SU-DHL-6 (cell line): ENCODE measurements at regions not wholly inside any gene's neighbourhood (a gene's known extent, or its start where the extent isn't known, plus 50 kb on each side); places are given as distances from the start of the nearest gene placed in this dataset.

Experiments used
- H2AFZ ChIP-seq: fragments of 200-600 bp; sonication (generic); 2 replicates; pipeline ENCODE4 v1.6.1; 2014; ENCODE audit warnings: low read depth, mild to moderate bottlenecking, moderate library complexity, mixed read lengths, antibody characterized with exemption, low read length; ENCODE audit not compliant: severe bottlenecking
- H3F3A ChIP-seq: fragments of 200-600 bp; shearing (Covaris generic); 2 replicates; pipeline ENCODE4 v1.6.0; 2016; ENCODE audit warnings: antibody characterized with exemption, mild to moderate bottlenecking; ENCODE audit not compliant: insufficient read depth
- H3K27ac ChIP-seq: fragments of 200-600 bp; sonication (generic); 2 replicates; pipeline ENCODE4 v1.5.1; 2016; ENCODE audit warnings: low read depth, mild to moderate bottlenecking, low read length, moderate library complexity, mixed read lengths
- H3K27me3 ChIP-seq: fragments of 200-600 bp; sonication (generic), shearing (Covaris generic); 2 replicates; pipeline ENCODE4 v1.6.0; 2014; ENCODE audit warnings: mild to moderate bottlenecking, low read length
- H3K36me3 ChIP-seq: fragments of 200-600 bp; sonication (generic); 2 replicates; pipeline ENCODE4 v1.6.1; 2014; ENCODE audit warnings: mild to moderate bottlenecking, low read length, mixed read lengths
- H3K4me2 ChIP-seq: fragments of 300-600, 200-600 bp; shearing (Covaris generic), sonication (generic); 2 replicates; pipeline ENCODE4 v1.6.0; 2014; ENCODE audit warnings: low read length, low read depth, mild to moderate bottlenecking; ENCODE audit not compliant: poor library complexity, severe bottlenecking
- H3K4me3 ChIP-seq: fragments of 200-600 bp; sonication (generic); 2 replicates; pipeline ENCODE4 v1.5.1; 2014; ENCODE audit warnings: antibody characterized with exemption, low read length, mild to moderate bottlenecking, mixed read lengths; ENCODE audit not compliant: insufficient read depth, poor library complexity, severe bottlenecking
- H3K79me2 ChIP-seq: fragments of 200-600 bp; sonication (generic); 2 replicates; pipeline ENCODE4 v1.6.1; 2014; ENCODE audit warnings: mild to moderate bottlenecking, low read length, moderate library complexity; ENCODE audit not compliant: insufficient read depth
- H3K9ac ChIP-seq: fragments of 200-600 bp; sonication (generic); 2 replicates; pipeline ENCODE4 v1.7.0; 2014; ENCODE audit warnings: mild to moderate bottlenecking, low read length
- H3K9me2 ChIP-seq: fragments of 200-600 bp; sonication (generic); replicated peaks from 2 replicates; pipeline ENCODE4 v1.6.1; 2014; ENCODE audit warnings: low read length; ENCODE audit not compliant: insufficient read depth
- H3K9me3 ChIP-seq: fragments of 200-600 bp; sonication (generic); 2 replicates; pipeline ENCODE4 v1.6.1; 2014; ENCODE audit warnings: low read length, mixed read lengths; ENCODE audit not compliant: insufficient read depth
- H4K20me1 ChIP-seq: fragments of 200-600 bp; sonication (generic); 2 replicates; pipeline ENCODE4 v1.6.1; 2014; ENCODE audit warnings: low read depth, mild to moderate bottlenecking, antibody characterized with exemption, low read length, moderate library complexity, mixed read lengths
- EZH2phosphoT487 ChIP-seq: fragments of 200-600 bp; sonication (generic), shearing (Covaris generic); conservative IDR thresholded peaks from 2 replicates; pipeline ENCODE4 v1.6.1; 2018; ENCODE audit warnings: mild to moderate bottlenecking, antibody characterized with exemption, low read length, moderate library complexity, mixed read lengths
- TF ChIP-seq, protein P1 (sequence below): fragments of 200-600 bp; sonication (generic); IDR thresholded peaks from one replicate; pipeline ENCODE4 v1.5.1; 2017; ENCODE audit warnings: antibody characterized with exemption, mild to moderate bottlenecking, low read length, moderate library complexity; ENCODE audit not compliant: insufficient read depth, poor library complexity, severe bottlenecking

DNA sequence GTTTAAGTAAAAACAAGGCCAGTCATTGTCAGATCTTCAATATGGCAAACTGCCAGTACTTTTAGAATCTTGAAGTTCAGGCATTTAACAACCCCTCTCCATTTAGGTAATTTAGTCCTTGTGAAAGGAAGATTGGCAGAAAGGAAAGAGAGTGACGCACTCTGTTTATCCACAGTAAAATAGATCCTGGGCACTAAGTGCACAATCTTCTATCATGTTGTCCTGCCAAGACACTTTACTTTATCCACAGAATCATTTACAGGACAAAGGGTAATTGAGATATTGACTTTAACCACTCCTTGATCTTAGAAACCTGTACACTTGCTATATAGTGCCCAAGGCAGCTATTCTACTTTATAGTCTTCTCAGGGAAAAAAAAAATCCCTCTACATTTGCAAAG is 786.4 kb upstream of the SLITRK1 start:
- no peak overlapping the region for H2AFZ ChIP-seq
- H3F3A ChIP-seq, result no peaks in the 10 kb centered on the region
- no peaks in the 10 kb centered on the region for H3K36me3 ChIP-seq
- no peaks in the 10 kb centered on the region for H3K79me2 ChIP-seq
- no peak overlapping the region for H3K4me3 ChIP-seq
- no peak overlapping the region for H3K9ac ChIP-seq
- H3K9me3 ChIP-seq, result no peaks in the 10 kb centered on the region
- no peaks in the 10 kb centered on the region for H3K27me3 ChIP-seq
- H3K4me2 ChIP-seq, result no peak overlapping the region
- no peaks in the 10 kb centered on the region for H4K20me1 ChIP-seq
- no peak for TF ChIP-seq EZH2phosphoT487
- TF ChIP-seq, protein P1, sequence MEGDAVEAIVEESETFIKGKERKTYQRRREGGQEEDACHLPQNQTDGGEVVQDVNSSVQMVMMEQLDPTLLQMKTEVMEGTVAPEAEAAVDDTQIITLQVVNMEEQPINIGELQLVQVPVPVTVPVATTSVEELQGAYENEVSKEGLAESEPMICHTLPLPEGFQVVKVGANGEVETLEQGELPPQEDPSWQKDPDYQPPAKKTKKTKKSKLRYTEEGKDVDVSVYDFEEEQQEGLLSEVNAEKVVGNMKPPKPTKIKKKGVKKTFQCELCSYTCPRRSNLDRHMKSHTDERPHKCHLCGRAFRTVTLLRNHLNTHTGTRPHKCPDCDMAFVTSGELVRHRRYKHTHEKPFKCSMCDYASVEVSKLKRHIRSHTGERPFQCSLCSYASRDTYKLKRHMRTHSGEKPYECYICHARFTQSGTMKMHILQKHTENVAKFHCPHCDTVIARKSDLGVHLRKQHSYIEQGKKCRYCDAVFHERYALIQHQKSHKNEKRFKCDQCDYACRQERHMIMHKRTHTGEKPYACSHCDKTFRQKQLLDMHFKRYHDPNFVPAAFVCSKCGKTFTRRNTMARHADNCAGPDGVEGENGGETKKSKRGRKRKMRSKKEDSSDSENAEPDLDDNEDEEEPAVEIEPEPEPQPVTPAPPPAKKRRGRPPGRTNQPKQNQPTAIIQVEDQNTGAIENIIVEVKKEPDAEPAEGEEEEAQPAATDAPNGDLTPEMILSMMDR, result no peak
- no peak overlapping the region for H3K27ac ChIP-seq
- no peaks in the 10 kb centered on the region for H3K9me2 ChIP-seq

DNA sequence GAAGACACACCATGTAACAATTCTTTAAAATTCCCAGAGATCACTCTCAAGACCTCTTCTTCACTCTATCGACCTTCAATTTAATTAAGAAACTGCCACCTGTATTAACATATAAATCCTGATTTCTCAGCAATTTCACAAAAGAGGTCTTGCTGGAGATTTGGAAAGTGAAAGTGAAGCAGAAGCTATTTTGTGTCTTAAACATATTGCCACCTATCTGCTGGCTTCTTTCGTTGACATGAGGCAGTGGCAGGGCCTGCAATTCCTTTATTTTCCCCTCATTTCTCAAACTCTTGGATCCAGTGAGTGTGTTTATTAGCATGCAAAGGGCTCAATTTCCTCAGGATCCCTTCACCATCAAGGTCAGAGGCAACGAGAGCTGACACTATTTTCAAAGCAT is 780.2 kb upstream of the SLITRK1 start:
- H3K27me3 ChIP-seq, result no peaks in the 10 kb centered on the region
- no peaks in the 10 kb centered on the region for H3K79me2 ChIP-seq
- H3K9me2 ChIP-seq, result no peaks in the 10 kb centered on the region
- H2AFZ ChIP-seq, result no peak overlapping the region
- no peak for TF ChIP-seq EZH2phosphoT487
- TF ChIP-seq, protein P1, result no peak
- no peak overlapping the region for H3K4me2 ChIP-seq
- H3K9ac ChIP-seq, result no peak overlapping the region
- H3K36me3 ChIP-seq, result no peaks in the 10 kb centered on the region
- H3F3A ChIP-seq, result no peaks in the 10 kb centered on the region
- no peak overlapping the region for H3K27ac ChIP-seq
- H3K4me3 ChIP-seq, result no peak overlapping the region
- H4K20me1 ChIP-seq, result no peaks in the 10 kb centered on the region
- H3K9me3 ChIP-seq, result no peaks in the 10 kb centered on the region

DNA sequence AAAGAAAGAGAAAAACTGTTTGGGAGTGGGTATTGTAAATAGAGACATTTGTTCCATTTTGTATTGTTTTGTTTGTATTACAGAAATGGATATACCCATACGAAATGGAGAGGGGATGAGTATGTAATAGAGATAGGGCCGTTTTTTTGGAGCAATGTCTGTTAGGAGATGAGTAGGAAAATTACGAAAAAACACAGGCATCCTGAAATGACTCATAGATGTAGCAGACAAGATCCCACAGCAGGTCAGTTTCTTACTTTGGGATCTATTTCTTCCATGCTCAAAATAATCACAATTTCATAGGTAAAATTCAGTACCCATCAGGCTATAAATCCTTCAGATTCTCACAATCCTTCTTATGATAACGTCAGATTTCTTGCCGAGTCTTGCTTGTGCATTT is 779.4 kb upstream of the SLITRK1 start:
- no peaks in the 10 kb centered on the region; the same call in 1 of the 2 replicates for H3K9me2 ChIP-seq
- no peak overlapping the region for H2AFZ ChIP-seq
- H3K9me3 ChIP-seq, result no peaks in the 10 kb centered on the region
- no peak overlapping the region for H3K4me3 ChIP-seq
- H3K27ac ChIP-seq, result no peak overlapping the region
- H3F3A ChIP-seq, result no peaks in the 10 kb centered on the region
- no peak overlapping the region for H3K4me2 ChIP-seq
- H3K79me2 ChIP-seq, result no peaks in the 10 kb centered on the region
- H4K20me1 ChIP-seq, result no peaks in the 10 kb centered on the region
- no peak overlapping the region for H3K9ac ChIP-seq
- TF ChIP-seq EZH2phosphoT487, result no peak
- TF ChIP-seq, protein P1, result no peak
- H3K27me3 ChIP-seq, result no peaks in the 10 kb centered on the region
- no peaks in the 10 kb centered on the region for H3K36me3 ChIP-seq

DNA sequence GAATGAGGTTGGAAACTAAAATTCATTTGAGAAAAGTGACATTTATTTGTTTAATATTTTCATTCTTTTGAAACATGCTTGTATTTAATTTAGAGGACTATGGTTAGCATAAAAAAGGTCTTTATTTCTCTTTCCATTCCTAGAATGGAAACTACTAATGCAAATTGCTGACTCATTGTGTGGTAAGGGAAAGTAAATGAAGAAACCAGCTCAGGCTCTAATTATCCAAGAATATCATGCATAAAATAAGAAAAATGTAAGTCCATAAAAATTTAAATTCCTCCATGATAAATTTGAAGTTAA is 777.0 kb upstream of the SLITRK1 start:
- Histone ChIP-seq H3K9ac (no peak overlapping the region), H3K79me2 (no peaks in the 10 kb centered on the region), H3K4me3 (no peak overlapping the region), H3K27me3 (no peaks in the 10 kb centered on the region), H3K4me2 (no peak overlapping the region), H3K36me3 (no peaks in the 10 kb centered on the region), H3F3A (no peaks in the 10 kb centered on the region), H4K20me1 (no peaks in the 10 kb centered on the region), H2AFZ (no peak overlapping the region), H3K9me2 (no peaks in the 10 kb centered on the region; the same call in 1 of the 2 replicates), H3K9me3 (no peaks in the 10 kb centered on the region), H3K27ac (no peak overlapping the region)
- no peak for TF ChIP-seq EZH2phosphoT487
- TF ChIP-seq, protein P1, result no peak
